ENCODE measurements at regions not wholly inside any gene's neighbourhood (a gene's known extent, or its start where the extent isn't known, plus 50 kb on each side); places are given as distances from the start of the nearest gene placed in this dataset.

- DNase-seq (ENCODE audit: low read depth in 1 of 2, low spot score in 1 of 2), result no peak
These were observed 54.4 kb downstream of the ZNF503 start for GRCh38 chr10:75347186-75347585.

GRCh38 chr10:75345738-75346137 lies 55.8 kb downstream of the ZNF503 start:
- no peak for DNase-seq (ENCODE audit: low read depth in 1 of 2, low spot score in 1 of 2)

- no peak for DNase-seq (ENCODE audit: low read depth in 1 of 2, low spot score in 1 of 2)
These were observed 57.4 kb downstream of the ZNF503 start for GRCh38 chr10:75344170-75344569.

GRCh38 chr10:75342397-75342796 lies 59.2 kb downstream of the ZNF503 start:
- DNase-seq (ENCODE audit: low read depth in 1 of 2, low spot score in 1 of 2), result no peak

- no peak for DNase-seq (ENCODE audit: low read depth in 1 of 2, low spot score in 1 of 2)
These were observed 65.6 kb downstream of the ZNF503 start for GRCh38 chr10:75335983-75336382.

- no peak for DNase-seq (ENCODE audit: low read depth in 1 of 2, low spot score in 1 of 2)
These were observed 66.4 kb downstream of the ZNF503 start for GRCh38 chr10:75335191-75335590.

GRCh38 chr10:75334720-75335119 lies 66.8 kb downstream of the ZNF503 start:
- no peak for DNase-seq (ENCODE audit: low read depth in 1 of 2, low spot score in 1 of 2)

GRCh38 chr10:75332081-75332480 lies 69.5 kb downstream of the ZNF503 start:
- no peak for DNase-seq (ENCODE audit: low read depth in 1 of 2, low spot score in 1 of 2)

- DNase-seq (ENCODE audit: low read depth in 1 of 2, low spot score in 1 of 2), result no peak
These were observed 70.5 kb downstream of the ZNF503 start for GRCh38 chr10:75331081-75331480.

- DNase-seq (ENCODE audit: low read depth in 1 of 2, low spot score in 1 of 2), result no peak
These were observed 72.3 kb downstream of the ZNF503 start for GRCh38 chr10:75329190-75329745.

- DNase-seq (ENCODE audit: low read depth in 1 of 2, low spot score in 1 of 2), result no peak
These were observed 75.3 kb downstream of the ZNF503 start for GRCh38 chr10:75326306-75326705.

GRCh38 chr10:75319274-75319673 lies 82.3 kb downstream of the ZNF503 start:
- no peak for DNase-seq (ENCODE audit: low read depth in 1 of 2, low spot score in 1 of 2)

- no peak for DNase-seq (ENCODE audit: low read depth in 1 of 2, low spot score in 1 of 2)
These were observed 78.8 kb upstream of the COMTD1 start for GRCh38 chr10:75314570-75314969.

GRCh38 chr10:75312440-75312839 lies 76.7 kb upstream of the COMTD1 start:
- no peak for DNase-seq (ENCODE audit: low read depth in 1 of 2, low spot score in 1 of 2)

- no peak for DNase-seq (ENCODE audit: low read depth in 1 of 2, low spot score in 1 of 2)
These were observed 69.9 kb upstream of the COMTD1 start for GRCh38 chr10:75305675-75306074.

- no peak for DNase-seq (ENCODE audit: low read depth in 1 of 2, low spot score in 1 of 2)
These were observed 69.1 kb upstream of the COMTD1 start for GRCh38 chr10:75304741-75305390.

GRCh38 chr10:75304313-75304712 lies 68.6 kb upstream of the COMTD1 start:
- no peak for DNase-seq (ENCODE audit: low read depth in 1 of 2, low spot score in 1 of 2)

- DNase-seq (ENCODE audit: low read depth in 1 of 2, low spot score in 1 of 2), result no peak
These were observed 67.5 kb upstream of the COMTD1 start for GRCh38 chr10:75303045-75303777.

GRCh38 chr10:75302029-75302428 lies 66.3 kb upstream of the COMTD1 start:
- no peak for DNase-seq (ENCODE audit: low read depth in 1 of 2, low spot score in 1 of 2)

GRCh38 chr10:75297021-75297599 lies 61.4 kb upstream of the COMTD1 start:
- no peak for DNase-seq (ENCODE audit: low read depth in 1 of 2, low spot score in 1 of 2)

GRCh38 chr10:75295868-75296441 lies 60.2 kb upstream of the COMTD1 start:
- DNase-seq (ENCODE audit: low read depth in 1 of 2, low spot score in 1 of 2), result no peak

All from activated T-helper 1 cell treated with anti-CD3 and anti-CD28 coated beads, Interleukin-2, amount 50 U/mL, for 16 hours (primary cell).